ENCODE measurements at regions not wholly inside any gene's neighbourhood (a gene's known extent, or its start where the extent isn't known, plus 50 kb on each side); places are given as distances from the start of the nearest gene placed in this dataset.

GRCh38 chr22:27349456-27349855, 452.1 kb downstream of the MN1 start:
- no peak for DNase-seq (ENCODE audit: low spot score)

GRCh38 chr22:27350306-27350705, 451.2 kb downstream of the MN1 start:
- DNase-seq (ENCODE audit: low spot score), result no peak

- DNase-seq (ENCODE audit: low spot score), result no peak
These were observed 449.1 kb downstream of the MN1 start for GRCh38 chr22:27352426-27352825.

GRCh38 chr22:27358096-27358870, 443.3 kb downstream of the MN1 start:
- DNase-seq (ENCODE audit: low spot score), result no peak

GRCh38 chr22:27370269-27370668, 431.3 kb downstream of the MN1 start:
- DNase-seq (ENCODE audit: low spot score), result no peak

GRCh38 chr22:27370987-27371386, 430.6 kb downstream of the MN1 start:
- DNase-seq (ENCODE audit: low spot score), result no peak

GRCh38 chr22:27372364-27372763, 429.2 kb downstream of the MN1 start:
- no peak for DNase-seq (ENCODE audit: low spot score)

GRCh38 chr22:27372969-27373670, 428.4 kb downstream of the MN1 start:
- DNase-seq (ENCODE audit: low spot score), result no peak

GRCh38 chr22:27377501-27378295, 423.9 kb downstream of the MN1 start:
- DNase-seq (ENCODE audit: low spot score), result no peak

- DNase-seq (ENCODE audit: low spot score), result no peak
These were observed 423.2 kb downstream of the MN1 start for GRCh38 chr22:27378311-27378800.

- no peak for DNase-seq (ENCODE audit: low spot score)
These were observed 422.6 kb downstream of the MN1 start for GRCh38 chr22:27378995-27379394.

- no peak for DNase-seq (ENCODE audit: low spot score)
These were observed 420.7 kb downstream of the MN1 start for GRCh38 chr22:27380855-27381254.

GRCh38 chr22:27381552-27381951, 420.0 kb downstream of the MN1 start:
- no peak for DNase-seq (ENCODE audit: low spot score)

- DNase-seq (ENCODE audit: low spot score), result no peak
These were observed 419.4 kb downstream of the MN1 start for GRCh38 chr22:27381960-27382742.

GRCh38 chr22:27382947-27383346, 418.6 kb downstream of the MN1 start:
- DNase-seq (ENCODE audit: low spot score), result no peak

- DNase-seq (ENCODE audit: low spot score), result no peak
These were observed 417.7 kb downstream of the MN1 start for GRCh38 chr22:27383896-27384295.

GRCh38 chr22:27385261-27385998, 416.1 kb downstream of the MN1 start:
- no peak for DNase-seq (ENCODE audit: low spot score)

GRCh38 chr22:27386186-27386585, 415.4 kb downstream of the MN1 start:
- DNase-seq (ENCODE audit: low spot score), result no peak

GRCh38 chr22:27387561-27387960, 414.0 kb downstream of the MN1 start:
- DNase-seq (ENCODE audit: low spot score), result no peak

- DNase-seq (ENCODE audit: low spot score), result no peak
These were observed 413.4 kb downstream of the MN1 start for GRCh38 chr22:27388090-27388600.

GRCh38 chr22:27389727-27390075, 411.9 kb downstream of the MN1 start:
- DNase-seq (ENCODE audit: low spot score), result no peak
